ENCODE measurements at regions not wholly inside any gene's neighbourhood (a gene's known extent, or its start where the extent isn't known, plus 50 kb on each side); places are given as distances from the start of the nearest gene placed in this dataset.
A peak's percentile ranks its signal among the peaks of the same experiment; 100 is the strongest.

- Histone ChIP-seq H3K4me1 (ENCODE audit: control insufficient read depth in 5 of 5, insufficient read depth in 5 of 5, low read length in 5 of 5) (no peaks in the 10 kb centered on the region), H3K27me3 (ENCODE audit: control insufficient read depth in 3 of 3, insufficient read depth in 3 of 3, low read length in 2 of 3) (peaks cover 0 to 35% (median 19%) of the 10 kb centered on the region in 3 donors), H3K4me3 (no peak overlapping the region), H3K36me3 (ENCODE audit: control insufficient read depth in 4 of 4, insufficient read depth in 4 of 4, low read length in 4 of 4) (no peaks in the 10 kb centered on the region), H3K9me3 (ENCODE audit: control insufficient read depth in 4 of 4, insufficient read depth in 3 of 4, low read length in 3 of 4) (no peaks in the 10 kb centered on the region), H3K9ac (ENCODE audit: insufficient read depth in 1 of 2, low read length in 2 of 2) (no peak overlapping the region), H3K27ac (ENCODE audit: low read depth in 1 of 2, low read length in 1 of 2) (no peak overlapping the region)
- DNase-seq (peak; percentile 38 to 49 (median 48)), ATAC-seq (ENCODE audit: insufficient read depth, low FRiP score) (peak; percentile 73)
- 40 to 43% methylated on average over 8 of the region's 8 CpGs for WGBS, 2 donors
- TF ChIP-seq, protein P1, sequence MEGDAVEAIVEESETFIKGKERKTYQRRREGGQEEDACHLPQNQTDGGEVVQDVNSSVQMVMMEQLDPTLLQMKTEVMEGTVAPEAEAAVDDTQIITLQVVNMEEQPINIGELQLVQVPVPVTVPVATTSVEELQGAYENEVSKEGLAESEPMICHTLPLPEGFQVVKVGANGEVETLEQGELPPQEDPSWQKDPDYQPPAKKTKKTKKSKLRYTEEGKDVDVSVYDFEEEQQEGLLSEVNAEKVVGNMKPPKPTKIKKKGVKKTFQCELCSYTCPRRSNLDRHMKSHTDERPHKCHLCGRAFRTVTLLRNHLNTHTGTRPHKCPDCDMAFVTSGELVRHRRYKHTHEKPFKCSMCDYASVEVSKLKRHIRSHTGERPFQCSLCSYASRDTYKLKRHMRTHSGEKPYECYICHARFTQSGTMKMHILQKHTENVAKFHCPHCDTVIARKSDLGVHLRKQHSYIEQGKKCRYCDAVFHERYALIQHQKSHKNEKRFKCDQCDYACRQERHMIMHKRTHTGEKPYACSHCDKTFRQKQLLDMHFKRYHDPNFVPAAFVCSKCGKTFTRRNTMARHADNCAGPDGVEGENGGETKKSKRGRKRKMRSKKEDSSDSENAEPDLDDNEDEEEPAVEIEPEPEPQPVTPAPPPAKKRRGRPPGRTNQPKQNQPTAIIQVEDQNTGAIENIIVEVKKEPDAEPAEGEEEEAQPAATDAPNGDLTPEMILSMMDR (IDR thresholded peaks at IDR 0.05; ENCODE audit: control extremely low read depth, extremely low read depth): peak; percentile 17
Measured at GRCh38 chrX:104343428-104344129, 88.8 kb upstream of the ESX1 start.

- peak in 1 of 3 donors; percentile 8 for DNase-seq
- no peak overlapping the region for H3K4me3 ChIP-seq
- H3K27me3 ChIP-seq (ENCODE audit: control insufficient read depth in 3 of 3, insufficient read depth in 3 of 3, low read length in 2 of 3): peaks cover 0 to 36% (median 15%) of the 10 kb centered on the region in 3 donors
- no peak overlapping the region for H3K27ac ChIP-seq (ENCODE audit: low read depth in 1 of 2, low read length in 1 of 2)
- ATAC-seq (ENCODE audit: insufficient read depth, low FRiP score): no peak
- H3K9me3 ChIP-seq (ENCODE audit: control insufficient read depth in 4 of 4, insufficient read depth in 3 of 4, low read length in 3 of 4): no peaks in the 10 kb centered on the region
- H3K4me1 ChIP-seq (ENCODE audit: control insufficient read depth in 5 of 5, insufficient read depth in 5 of 5, low read length in 5 of 5): no peaks in the 10 kb centered on the region
- TF ChIP-seq, protein P1 (IDR thresholded peaks at IDR 0.05; ENCODE audit: control extremely low read depth, extremely low read depth): no peak
- 29 to 37% methylated on average over 2 of the region's 2 CpGs for WGBS, 2 donors
- H3K36me3 ChIP-seq (ENCODE audit: control insufficient read depth in 4 of 4, insufficient read depth in 4 of 4, low read length in 4 of 4): no peaks in the 10 kb centered on the region
- no peak overlapping the region for H3K9ac ChIP-seq (ENCODE audit: insufficient read depth in 1 of 2, low read length in 2 of 2)
Measured at GRCh38 chrX:104342065-104342464, 87.3 kb upstream of the ESX1 start.

DNA sequence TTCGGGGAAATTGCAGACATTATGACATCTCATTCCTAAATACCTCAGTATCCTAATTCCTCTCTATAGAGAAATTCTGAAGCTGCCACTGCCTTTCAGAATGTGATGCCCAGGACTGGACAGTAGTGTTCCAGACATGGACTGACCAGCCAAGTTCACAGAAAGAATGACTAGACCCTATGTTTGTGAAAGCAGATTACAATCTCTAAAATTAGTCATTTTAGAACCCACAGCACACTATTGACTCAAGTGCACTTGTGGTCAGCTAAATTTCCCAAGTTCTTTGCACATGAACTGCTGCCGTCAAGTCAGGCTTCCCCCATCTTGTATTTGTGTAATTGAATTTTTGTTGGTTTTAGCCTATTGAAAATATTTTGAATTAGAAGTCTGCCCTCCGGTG is 81.0 kb upstream of the ESX1 start:
- Histone ChIP-seq H3K4me1 (ENCODE audit: control insufficient read depth in 5 of 5, insufficient read depth in 5 of 5, low read length in 5 of 5) (no peaks in the 10 kb centered on the region), H3K9ac (ENCODE audit: insufficient read depth in 1 of 2, low read length in 2 of 2) (no peak overlapping the region), H3K4me3 (no peak overlapping the region), H3K27me3 (ENCODE audit: control insufficient read depth in 3 of 3, insufficient read depth in 3 of 3, low read length in 2 of 3) (peaks cover 3 to 41% (median 14%) of the 10 kb centered on the region in 3 donors), H3K9me3 (ENCODE audit: control insufficient read depth in 4 of 4, insufficient read depth in 3 of 4, low read length in 3 of 4) (no peaks in the 10 kb centered on the region), H3K36me3 (ENCODE audit: control insufficient read depth in 4 of 4, insufficient read depth in 4 of 4, low read length in 4 of 4) (no peaks in the 10 kb centered on the region), H3K27ac (ENCODE audit: low read depth in 1 of 2, low read length in 1 of 2) (no peak overlapping the region)
- ATAC-seq (ENCODE audit: insufficient read depth, low FRiP score): no peak
- DNase-seq: no peak
- TF ChIP-seq, protein P1 (IDR thresholded peaks at IDR 0.05; ENCODE audit: control extremely low read depth, extremely low read depth): no peak
- 62 to 76% methylated on average over 3 of the region's 3 CpGs for WGBS, 2 donors

All from lung (tissue), 11 donors.